GM23338 (cell line): ENCODE measurements at regions not wholly inside any gene's neighbourhood (a gene's known extent, or its start where the extent isn't known, plus 50 kb on each side); places are given as distances from the start of the nearest gene placed in this dataset.

Source experiments
- CTCF ChIP-seq, 2 experiments: fragments of 200-600 bp in 1 of 2; sonication (generic) in 1 of 2; conservative IDR thresholded peaks; 2 replicates each; pipeline versions ENCODE4 v1.5.1 to v1.6.1; 2016 to 2017; ENCODE audit warnings: antibody characterized with exemption in 2 of 2, low read depth in 2 of 2, mild to moderate bottlenecking in 2 of 2, moderate library complexity in 1 of 2
- POLR2AphosphoS5 ChIP-seq: IDR thresholded peaks from 2 replicates; pipeline ENCODE4 v1.6.1; 2016; ENCODE audit warnings: antibody characterized with exemption, low read depth
- REST ChIP-seq: IDR thresholded peaks from one replicate; pipeline ENCODE4 v1.6.1; 2018; ENCODE audit warnings: antibody characterized with exemption; ENCODE audit not compliant: unreplicated experiment

- TF ChIP-seq CTCF (conservative IDR thresholded peaks at IDR 0.05; ENCODE audit: low read depth in 2 of 2) (no peak), POLR2AphosphoS5 (no peak), REST (no peak)
Observed at GRCh38 chr10:4692206-4692605, 133.8 kb upstream of the AKR1E2 start.
